ENCODE measurements at regions not wholly inside any gene's neighbourhood (a gene's known extent, or its start where the extent isn't known, plus 50 kb on each side); places are given as distances from the start of the nearest gene placed in this dataset.

DNA sequence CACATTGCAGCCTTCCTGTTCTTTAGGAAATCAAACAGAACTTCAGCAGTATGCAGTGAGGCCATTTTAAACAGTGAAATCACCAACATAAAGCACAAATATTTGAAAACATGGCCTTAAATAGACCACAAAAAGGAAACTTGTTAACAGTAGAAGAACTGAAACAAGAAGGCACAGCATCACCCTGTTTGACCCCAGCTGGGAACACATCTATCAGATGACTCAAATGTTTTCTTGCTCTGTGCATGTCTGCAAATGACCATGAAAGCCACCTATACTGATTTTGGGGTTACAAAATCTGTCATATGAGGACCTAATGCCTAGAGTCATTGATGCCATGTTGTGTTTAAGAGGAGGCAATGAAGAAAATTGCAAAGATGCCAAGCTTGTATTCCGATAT, 123.8 kb upstream of the ADGRF1 start:
- TF ChIP-seq, protein P1, sequence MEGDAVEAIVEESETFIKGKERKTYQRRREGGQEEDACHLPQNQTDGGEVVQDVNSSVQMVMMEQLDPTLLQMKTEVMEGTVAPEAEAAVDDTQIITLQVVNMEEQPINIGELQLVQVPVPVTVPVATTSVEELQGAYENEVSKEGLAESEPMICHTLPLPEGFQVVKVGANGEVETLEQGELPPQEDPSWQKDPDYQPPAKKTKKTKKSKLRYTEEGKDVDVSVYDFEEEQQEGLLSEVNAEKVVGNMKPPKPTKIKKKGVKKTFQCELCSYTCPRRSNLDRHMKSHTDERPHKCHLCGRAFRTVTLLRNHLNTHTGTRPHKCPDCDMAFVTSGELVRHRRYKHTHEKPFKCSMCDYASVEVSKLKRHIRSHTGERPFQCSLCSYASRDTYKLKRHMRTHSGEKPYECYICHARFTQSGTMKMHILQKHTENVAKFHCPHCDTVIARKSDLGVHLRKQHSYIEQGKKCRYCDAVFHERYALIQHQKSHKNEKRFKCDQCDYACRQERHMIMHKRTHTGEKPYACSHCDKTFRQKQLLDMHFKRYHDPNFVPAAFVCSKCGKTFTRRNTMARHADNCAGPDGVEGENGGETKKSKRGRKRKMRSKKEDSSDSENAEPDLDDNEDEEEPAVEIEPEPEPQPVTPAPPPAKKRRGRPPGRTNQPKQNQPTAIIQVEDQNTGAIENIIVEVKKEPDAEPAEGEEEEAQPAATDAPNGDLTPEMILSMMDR (conservative IDR thresholded peaks at IDR 0.05; ENCODE audit: low read depth in 2 of 2), result no peak
- TF ChIP-seq POLR2AphosphoS5 (IDR thresholded peaks at IDR 0.05; ENCODE audit: low read depth), result no peak
- TF ChIP-seq EZH2 (IDR thresholded peaks at IDR 0.05; ENCODE audit: low read depth, unreplicated experiment), result no peak
- TF ChIP-seq EZH2phosphoT487 (IDR thresholded peaks at IDR 0.05; ENCODE audit: unreplicated experiment), result no peak
- TF ChIP-seq, protein P2, sequence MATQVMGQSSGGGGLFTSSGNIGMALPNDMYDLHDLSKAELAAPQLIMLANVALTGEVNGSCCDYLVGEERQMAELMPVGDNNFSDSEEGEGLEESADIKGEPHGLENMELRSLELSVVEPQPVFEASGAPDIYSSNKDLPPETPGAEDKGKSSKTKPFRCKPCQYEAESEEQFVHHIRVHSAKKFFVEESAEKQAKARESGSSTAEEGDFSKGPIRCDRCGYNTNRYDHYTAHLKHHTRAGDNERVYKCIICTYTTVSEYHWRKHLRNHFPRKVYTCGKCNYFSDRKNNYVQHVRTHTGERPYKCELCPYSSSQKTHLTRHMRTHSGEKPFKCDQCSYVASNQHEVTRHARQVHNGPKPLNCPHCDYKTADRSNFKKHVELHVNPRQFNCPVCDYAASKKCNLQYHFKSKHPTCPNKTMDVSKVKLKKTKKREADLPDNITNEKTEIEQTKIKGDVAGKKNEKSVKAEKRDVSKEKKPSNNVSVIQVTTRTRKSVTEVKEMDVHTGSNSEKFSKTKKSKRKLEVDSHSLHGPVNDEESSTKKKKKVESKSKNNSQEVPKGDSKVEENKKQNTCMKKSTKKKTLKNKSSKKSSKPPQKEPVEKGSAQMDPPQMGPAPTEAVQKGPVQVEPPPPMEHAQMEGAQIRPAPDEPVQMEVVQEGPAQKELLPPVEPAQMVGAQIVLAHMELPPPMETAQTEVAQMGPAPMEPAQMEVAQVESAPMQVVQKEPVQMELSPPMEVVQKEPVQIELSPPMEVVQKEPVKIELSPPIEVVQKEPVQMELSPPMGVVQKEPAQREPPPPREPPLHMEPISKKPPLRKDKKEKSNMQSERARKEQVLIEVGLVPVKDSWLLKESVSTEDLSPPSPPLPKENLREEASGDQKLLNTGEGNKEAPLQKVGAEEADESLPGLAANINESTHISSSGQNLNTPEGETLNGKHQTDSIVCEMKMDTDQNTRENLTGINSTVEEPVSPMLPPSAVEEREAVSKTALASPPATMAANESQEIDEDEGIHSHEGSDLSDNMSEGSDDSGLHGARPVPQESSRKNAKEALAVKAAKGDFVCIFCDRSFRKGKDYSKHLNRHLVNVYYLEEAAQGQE (IDR thresholded peaks at IDR 0.05; ENCODE audit: unreplicated experiment), result no peak

Measured in GM23338 (cell line).